Activated naive CD8-positive, alpha-beta T cell treated with anti-CD3 and anti-CD28 coated beads, Interleukin-2, amount 50 U/mL, for 24 hours (primary cell): ENCODE measurements at regions not wholly inside any gene's neighbourhood (a gene's known extent, or its start where the extent isn't known, plus 50 kb on each side); places are given as distances from the start of the nearest gene placed in this dataset.

Experiments used
- ATAC-seq: fragments of 150-1000 bp; cut with Tn5 transposase; one replicate; pipeline ENCODE4 v1.10.0; 2021
- DNase-seq: peaks from one replicate; pipeline ENCODE4 v3.0.0; 2021
- H3K27ac Mint-ChIP-seq: one replicate; pipeline ENCODE4 v1.8.0; 2021; ENCODE audit warnings: mild to moderate bottlenecking, mixed read lengths
- H3K27me3 Mint-ChIP-seq: one replicate; pipeline ENCODE4 v1.8.0; 2021; ENCODE audit warnings: mixed read lengths
- H3K36me3 Mint-ChIP-seq: one replicate; pipeline ENCODE4 v1.8.0; 2021; ENCODE audit warnings: low read depth, mixed read lengths
- H3K4me1 Mint-ChIP-seq: one replicate; pipeline ENCODE4 v1.8.0; 2021; ENCODE audit warnings: mixed read lengths
- H3K4me3 Mint-ChIP-seq: one replicate; pipeline ENCODE4 v1.8.0; 2021; ENCODE audit warnings: mild to moderate bottlenecking, moderate library complexity, mixed read lengths
- H3K9me3 Mint-ChIP-seq: one replicate; pipeline ENCODE4 v1.8.0; 2021; ENCODE audit warnings: mixed read lengths

GRCh38 chr6:145283856-145284255 lies 451.5 kb downstream of the EPM2A start:
- no peak overlapping the region for H3K4me3 Mint-ChIP-seq
- no peaks in the 10 kb centered on the region for H3K36me3 Mint-ChIP-seq
- no peaks in the 10 kb centered on the region for H3K9me3 Mint-ChIP-seq
- H3K4me1 Mint-ChIP-seq, result no peaks in the 10 kb centered on the region
- ATAC-seq, result no peak
- no peaks in the 10 kb centered on the region for H3K27me3 Mint-ChIP-seq
- no peak overlapping the region for H3K27ac Mint-ChIP-seq
- DNase-seq, result no peak

GRCh38 chr6:145286916-145287315 lies 448.4 kb downstream of the EPM2A start:
- H3K27ac Mint-ChIP-seq, result no peak overlapping the region
- H3K9me3 Mint-ChIP-seq, result no peaks in the 10 kb centered on the region
- H3K36me3 Mint-ChIP-seq, result no peaks in the 10 kb centered on the region
- ATAC-seq, result no peak
- no peaks in the 10 kb centered on the region for H3K4me1 Mint-ChIP-seq
- H3K27me3 Mint-ChIP-seq, result no peaks in the 10 kb centered on the region
- no peak overlapping the region for H3K4me3 Mint-ChIP-seq
- DNase-seq, result no peak

- H3K27me3 Mint-ChIP-seq, result no peaks in the 10 kb centered on the region
Measured at GRCh38 chr6:145289573-145289972, 445.7 kb downstream of the EPM2A start.

GRCh38 chr6:145290122-145290521 lies 445.2 kb downstream of the EPM2A start:
- DNase-seq, result no peak
- H3K27ac Mint-ChIP-seq, result no peak overlapping the region
- H3K9me3 Mint-ChIP-seq, result no peaks in the 10 kb centered on the region
- H3K36me3 Mint-ChIP-seq, result no peaks in the 10 kb centered on the region
- H3K4me3 Mint-ChIP-seq, result no peak overlapping the region
- no peak for ATAC-seq
- no peaks in the 10 kb centered on the region for H3K27me3 Mint-ChIP-seq
- H3K4me1 Mint-ChIP-seq, result no peaks in the 10 kb centered on the region

More at GRCh38 chr6:145289573-145289972, 445.7 kb downstream of the EPM2A start:
- no peak for DNase-seq
- no peaks in the 10 kb centered on the region for H3K9me3 Mint-ChIP-seq
- no peak overlapping the region for H3K27ac Mint-ChIP-seq
- no peaks in the 10 kb centered on the region for H3K36me3 Mint-ChIP-seq
- H3K4me1 Mint-ChIP-seq, result no peaks in the 10 kb centered on the region
- no peak overlapping the region for H3K4me3 Mint-ChIP-seq
- no peak for ATAC-seq

- Mint-ChIP-seq H3K4me1 (no peaks in the 10 kb centered on the region), H3K27ac (no peak overlapping the region), H3K27me3 (no peaks in the 10 kb centered on the region), H3K36me3 (no peaks in the 10 kb centered on the region), H3K9me3 (no peaks in the 10 kb centered on the region), H3K4me3 (no peak overlapping the region)
- no peak for DNase-seq
- no peak for ATAC-seq
Measured at GRCh38 chr6:145292066-145292465, 443.3 kb downstream of the EPM2A start.

GRCh38 chr6:145294942-145295341 lies 440.4 kb downstream of the EPM2A start:
- H3K27ac Mint-ChIP-seq, result no peak overlapping the region
- no peaks in the 10 kb centered on the region for H3K4me1 Mint-ChIP-seq
- H3K4me3 Mint-ChIP-seq, result no peak overlapping the region
- no peaks in the 10 kb centered on the region for H3K36me3 Mint-ChIP-seq
- no peak for ATAC-seq
- no peaks in the 10 kb centered on the region for H3K27me3 Mint-ChIP-seq
- no peaks in the 10 kb centered on the region for H3K9me3 Mint-ChIP-seq
- no peak for DNase-seq

- Mint-ChIP-seq H3K9me3 (no peaks in the 10 kb centered on the region), H3K4me1 (no peaks in the 10 kb centered on the region), H3K27me3 (no peaks in the 10 kb centered on the region), H3K36me3 (no peaks in the 10 kb centered on the region), H3K27ac (no peak overlapping the region), H3K4me3 (no peak overlapping the region)
- no peak for DNase-seq
- no peak for ATAC-seq
Measured at GRCh38 chr6:145295746-145296145, 439.6 kb downstream of the EPM2A start.

GRCh38 chr6:145305670-145306069 lies 429.6 kb downstream of the EPM2A start:
- Mint-ChIP-seq H3K36me3 (no peaks in the 10 kb centered on the region), H3K27ac (no peak overlapping the region), H3K4me1 (no peaks in the 10 kb centered on the region), H3K27me3 (peaks cover 6% of the 10 kb centered on the region), H3K9me3 (peaks cover 4% of the 10 kb centered on the region), H3K4me3 (no peak overlapping the region)
- ATAC-seq, result no peak
- no peak for DNase-seq

- no peak for DNase-seq
- no peaks in the 10 kb centered on the region for H3K4me1 Mint-ChIP-seq
- H3K27ac Mint-ChIP-seq, result no peak overlapping the region
- H3K9me3 Mint-ChIP-seq, result peaks cover 4% of the 10 kb centered on the region
- H3K36me3 Mint-ChIP-seq, result no peaks in the 10 kb centered on the region
- peaks cover 6% of the 10 kb centered on the region for H3K27me3 Mint-ChIP-seq
- no peak overlapping the region for H3K4me3 Mint-ChIP-seq
- ATAC-seq, result no peak
Measured at GRCh38 chr6:145306489-145306888, 428.8 kb downstream of the EPM2A start.

GRCh38 chr6:145309842-145310535 lies 425.3 kb downstream of the EPM2A start:
- H3K27me3 Mint-ChIP-seq, result no peaks in the 10 kb centered on the region
- ATAC-seq (no peak), DNase-seq (no peak)
- no peaks in the 10 kb centered on the region for H3K36me3 Mint-ChIP-seq
- no peaks in the 10 kb centered on the region for H3K9me3 Mint-ChIP-seq
- no peak overlapping the region for H3K27ac Mint-ChIP-seq
- H3K4me1 Mint-ChIP-seq, result no peaks in the 10 kb centered on the region
- H3K4me3 Mint-ChIP-seq, result no peak overlapping the region

GRCh38 chr6:145312481-145312880 lies 422.8 kb downstream of the EPM2A start:
- Mint-ChIP-seq H3K36me3 (no peaks in the 10 kb centered on the region), H3K27ac (no peak overlapping the region), H3K27me3 (no peaks in the 10 kb centered on the region), H3K4me3 (no peak overlapping the region), H3K4me1 (no peaks in the 10 kb centered on the region), H3K9me3 (no peaks in the 10 kb centered on the region)
- ATAC-seq, result no peak
- DNase-seq, result no peak

GRCh38 chr6:145313041-145313855 lies 422.1 kb downstream of the EPM2A start:
- Mint-ChIP-seq H3K36me3 (no peaks in the 10 kb centered on the region), H3K27ac (no peak overlapping the region), H3K27me3 (no peaks in the 10 kb centered on the region), H3K9me3 (no peaks in the 10 kb centered on the region), H3K4me3 (no peak overlapping the region), H3K4me1 (no peaks in the 10 kb centered on the region)
- DNase-seq (no peak), ATAC-seq (no peak)

- no peak for ATAC-seq
- Mint-ChIP-seq H3K4me1 (no peaks in the 10 kb centered on the region), H3K27me3 (no peaks in the 10 kb centered on the region), H3K4me3 (no peak overlapping the region), H3K9me3 (no peaks in the 10 kb centered on the region), H3K27ac (no peak overlapping the region), H3K36me3 (no peaks in the 10 kb centered on the region)
- no peak for DNase-seq
Measured at GRCh38 chr6:145315982-145316600, 419.2 kb downstream of the EPM2A start.

GRCh38 chr6:145318952-145319351 lies 416.4 kb downstream of the EPM2A start:
- DNase-seq (no peak), ATAC-seq (no peak)
- Mint-ChIP-seq H3K4me1 (no peaks in the 10 kb centered on the region), H3K36me3 (no peaks in the 10 kb centered on the region), H3K4me3 (no peak overlapping the region), H3K9me3 (no peaks in the 10 kb centered on the region), H3K27ac (no peak overlapping the region), H3K27me3 (no peaks in the 10 kb centered on the region)

GRCh38 chr6:145319605-145320004 lies 415.7 kb downstream of the EPM2A start:
- no peak for DNase-seq
- no peaks in the 10 kb centered on the region for H3K9me3 Mint-ChIP-seq
- no peak overlapping the region for H3K27ac Mint-ChIP-seq
- no peaks in the 10 kb centered on the region for H3K36me3 Mint-ChIP-seq
- no peaks in the 10 kb centered on the region for H3K4me1 Mint-ChIP-seq
- ATAC-seq, result no peak
- H3K4me3 Mint-ChIP-seq, result no peak overlapping the region
- H3K27me3 Mint-ChIP-seq, result no peaks in the 10 kb centered on the region
